Kasumi-1 (cell line): ENCODE measurements at regions not wholly inside any gene's neighbourhood (a gene's known extent, or its start where the extent isn't known, plus 50 kb on each side); places are given as distances from the start of the nearest gene placed in this dataset.
"Not testable (repeated sequence)": the region's sequence is repeated elsewhere in the genome, so short reads cannot be mapped to it uniquely, and the experiment has no call there.

Experiments used
- DNase-seq, 2 experiments: peaks; one replicate each; lab custom pipeline; 2025; lab: John Stamatoyannopoulos, UW

GRCh38 chr15:26126070-26126469 lies 262.9 kb upstream of the ATP10A start:
- no peak for DNase-seq

GRCh38 chr15:26125664-26126063 lies 262.5 kb upstream of the ATP10A start:
- DNase-seq, result no peak

- DNase-seq, result no peak
Observed at GRCh38 chr15:26119322-26119721, 256.2 kb upstream of the ATP10A start.

- DNase-seq, result no peak
Observed at GRCh38 chr15:26115229-26115943, 252.3 kb upstream of the ATP10A start.

GRCh38 chr15:26114128-26114527 lies 251.0 kb upstream of the ATP10A start:
- DNase-seq, result not testable (repeated sequence)

GRCh38 chr15:26113296-26113695 lies 250.2 kb upstream of the ATP10A start:
- no peak for DNase-seq

- no peak for DNase-seq
Observed at GRCh38 chr15:26109203-26109602, 246.1 kb upstream of the ATP10A start.

- DNase-seq, result no peak
Observed at GRCh38 chr15:26106556-26106955, 243.4 kb upstream of the ATP10A start.

GRCh38 chr15:26103002-26103404 lies 239.9 kb upstream of the ATP10A start:
- DNase-seq, result no peak

GRCh38 chr15:26102365-26102764 lies 239.2 kb upstream of the ATP10A start:
- no peak for DNase-seq

GRCh38 chr15:26101443-26101842 lies 238.3 kb upstream of the ATP10A start:
- DNase-seq, result no peak

- DNase-seq, result no peak
Observed at GRCh38 chr15:26098801-26099200, 235.7 kb upstream of the ATP10A start.

GRCh38 chr15:26097216-26097615 lies 234.1 kb upstream of the ATP10A start:
- DNase-seq, result no peak

- DNase-seq, result no peak
Observed at GRCh38 chr15:26096581-26096980, 233.5 kb upstream of the ATP10A start.

GRCh38 chr15:26095710-26096330 lies 232.7 kb upstream of the ATP10A start:
- DNase-seq, result no peak

- DNase-seq, result no peak
Observed at GRCh38 chr15:26091184-26091583, 228.1 kb upstream of the ATP10A start.

GRCh38 chr15:26087881-26088280 lies 224.8 kb upstream of the ATP10A start:
- DNase-seq, result no peak

- no peak for DNase-seq
Observed at GRCh38 chr15:26087395-26087794, 224.3 kb upstream of the ATP10A start.

- no peak for DNase-seq
Observed at GRCh38 chr15:26084771-26085170, 221.6 kb upstream of the ATP10A start.

GRCh38 chr15:26083896-26084295 lies 220.8 kb upstream of the ATP10A start:
- no peak for DNase-seq

GRCh38 chr15:26083457-26083856 lies 220.3 kb upstream of the ATP10A start:
- DNase-seq, result no peak

- DNase-seq, result peak; percentile 67 to 73
Observed at GRCh38 chr15:26082221-26083109, 219.3 kb upstream of the ATP10A start.

- no peak for DNase-seq
Observed at GRCh38 chr15:26081758-26082220, 218.7 kb upstream of the ATP10A start.
